Stomach (tissue), 4 donors: ENCODE measurements at regions not wholly inside any gene's neighbourhood (a gene's known extent, or its start where the extent isn't known, plus 50 kb on each side); places are given as distances from the start of the nearest gene placed in this dataset.

Experiments used
- CTCF ChIP-seq, 7 experiments: fragments of 450-650 bp in 4 of 7; fragments of 200-600 bp in 3 of 7; sonication (generic) in 3 of 7; IDR thresholded peaks; one replicate each; pipeline ENCODE4 v1.5.1; 2016 to 2019; ENCODE audit warnings: antibody characterized with exemption in 7 of 7, control low read depth in 2 of 7, mild to moderate bottlenecking in 1 of 7
- POLR2A ChIP-seq, 4 donors: fragments of 450-650 bp; IDR thresholded peaks; one replicate each; pipeline ENCODE4 v1.6.1; 2016; ENCODE audit warnings: antibody characterized with exemption in 4 of 4, control low read depth in 2 of 4, mild to moderate bottlenecking in 1 of 4, moderate library complexity in 1 of 4
- POLR2AphosphoS5 ChIP-seq, 3 donors: sonication (generic); formaldehyde crosslinking; IDR thresholded peaks; one replicate each; pipeline ENCODE4 v1.6.1; 2016; ENCODE audit warnings: antibody characterized with exemption in 3 of 3

DNA sequence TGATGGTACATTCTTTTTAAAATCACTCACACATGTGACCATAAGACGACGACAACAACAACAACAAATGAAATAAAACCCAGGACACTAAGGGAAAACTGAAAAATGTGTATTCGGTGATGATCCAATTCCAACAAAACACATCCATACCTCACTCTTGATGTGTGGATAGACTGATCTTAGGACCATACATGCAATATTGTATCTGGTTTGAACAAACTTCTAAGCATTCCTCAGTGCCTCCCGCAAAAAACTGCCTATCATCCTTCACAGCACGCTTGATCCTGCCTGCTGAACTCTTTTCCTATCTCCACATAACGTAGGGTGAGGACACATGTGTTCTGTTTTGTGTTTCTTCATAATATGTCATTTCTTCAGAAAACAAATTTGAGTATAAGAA lies 415.2 kb downstream of the KCTD12 start:
- TF ChIP-seq CTCF (IDR thresholded peaks at IDR 0.05), result no peak
- TF ChIP-seq POLR2A (IDR thresholded peaks at IDR 0.05), result no peak
- no peak for TF ChIP-seq POLR2AphosphoS5 (IDR thresholded peaks at IDR 0.05)
